NB4 (cell line): ENCODE measurements at regions not wholly inside any gene's neighbourhood (a gene's known extent, or its start where the extent isn't known, plus 50 kb on each side); places are given as distances from the start of the nearest gene placed in this dataset.
A peak's percentile ranks its signal among the peaks of the same experiment; 100 is the strongest.
"Not testable (repeated sequence)": the region's sequence is repeated elsewhere in the genome, so short reads cannot be mapped to it uniquely, and the experiment has no call there.

ENCODE experiments used
- DNase-seq: peaks from one replicate; pipeline ENCODE4 v3.0.0; 2010; ENCODE audit warnings: low read depth
- H3K4me3 ChIP-seq: one replicate; pipeline ENCODE4 v1.5.1; 2011; ENCODE audit warnings: mild to moderate bottlenecking, low read depth, low read length, moderate library complexity
- MYC ChIP-seq: IDR thresholded peaks from 2 replicates; pipeline ENCODE4 v1.6.1; 2011; ENCODE audit warnings: low read depth, low read length
- POLR2A ChIP-seq: IDR thresholded peaks from 2 replicates; pipeline ENCODE4 v1.6.1; 2011; ENCODE audit warnings: mild to moderate bottlenecking; ENCODE audit not compliant: insufficient read length; ENCODE audit errors: extremely low read depth
- TF ChIP-seq, protein P1 (sequence below): IDR thresholded peaks from one replicate; pipeline ENCODE4 v1.5.1; 2012; ENCODE audit warnings: low read depth, low read length
- TF ChIP-seq, protein P2 (sequence below): IDR thresholded peaks from 2 replicates; pipeline ENCODE4 v1.6.1; 2011; ENCODE audit warnings: low read depth, low read length

DNA sequence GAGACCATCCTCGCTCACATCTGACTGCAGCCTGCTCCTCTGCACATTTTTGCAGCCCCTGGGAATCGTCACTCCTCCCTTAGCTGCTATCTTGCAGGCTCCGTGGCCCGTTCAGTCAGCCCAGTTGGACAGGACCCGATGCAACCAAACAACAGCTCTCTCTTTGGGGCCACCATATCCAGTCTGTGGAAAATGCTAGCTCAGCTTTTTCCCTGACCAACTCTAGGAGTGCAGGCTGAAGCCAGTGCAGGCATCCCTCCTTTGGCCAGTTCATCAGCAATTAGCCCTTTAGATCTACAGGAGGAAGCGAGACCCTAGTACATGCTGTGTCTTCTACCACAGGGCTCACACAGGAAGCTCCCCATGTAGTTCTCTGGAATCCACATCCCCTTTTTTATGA, 182.1 kb downstream of the HS3ST3A1 start:
- TF ChIP-seq POLR2A (no peak), MYC (no peak)
- TF ChIP-seq, protein P1, sequence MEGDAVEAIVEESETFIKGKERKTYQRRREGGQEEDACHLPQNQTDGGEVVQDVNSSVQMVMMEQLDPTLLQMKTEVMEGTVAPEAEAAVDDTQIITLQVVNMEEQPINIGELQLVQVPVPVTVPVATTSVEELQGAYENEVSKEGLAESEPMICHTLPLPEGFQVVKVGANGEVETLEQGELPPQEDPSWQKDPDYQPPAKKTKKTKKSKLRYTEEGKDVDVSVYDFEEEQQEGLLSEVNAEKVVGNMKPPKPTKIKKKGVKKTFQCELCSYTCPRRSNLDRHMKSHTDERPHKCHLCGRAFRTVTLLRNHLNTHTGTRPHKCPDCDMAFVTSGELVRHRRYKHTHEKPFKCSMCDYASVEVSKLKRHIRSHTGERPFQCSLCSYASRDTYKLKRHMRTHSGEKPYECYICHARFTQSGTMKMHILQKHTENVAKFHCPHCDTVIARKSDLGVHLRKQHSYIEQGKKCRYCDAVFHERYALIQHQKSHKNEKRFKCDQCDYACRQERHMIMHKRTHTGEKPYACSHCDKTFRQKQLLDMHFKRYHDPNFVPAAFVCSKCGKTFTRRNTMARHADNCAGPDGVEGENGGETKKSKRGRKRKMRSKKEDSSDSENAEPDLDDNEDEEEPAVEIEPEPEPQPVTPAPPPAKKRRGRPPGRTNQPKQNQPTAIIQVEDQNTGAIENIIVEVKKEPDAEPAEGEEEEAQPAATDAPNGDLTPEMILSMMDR, result no peak
- TF ChIP-seq, protein P2, sequence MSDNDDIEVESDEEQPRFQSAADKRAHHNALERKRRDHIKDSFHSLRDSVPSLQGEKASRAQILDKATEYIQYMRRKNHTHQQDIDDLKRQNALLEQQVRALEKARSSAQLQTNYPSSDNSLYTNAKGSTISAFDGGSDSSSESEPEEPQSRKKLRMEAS, result no peak

DNA sequence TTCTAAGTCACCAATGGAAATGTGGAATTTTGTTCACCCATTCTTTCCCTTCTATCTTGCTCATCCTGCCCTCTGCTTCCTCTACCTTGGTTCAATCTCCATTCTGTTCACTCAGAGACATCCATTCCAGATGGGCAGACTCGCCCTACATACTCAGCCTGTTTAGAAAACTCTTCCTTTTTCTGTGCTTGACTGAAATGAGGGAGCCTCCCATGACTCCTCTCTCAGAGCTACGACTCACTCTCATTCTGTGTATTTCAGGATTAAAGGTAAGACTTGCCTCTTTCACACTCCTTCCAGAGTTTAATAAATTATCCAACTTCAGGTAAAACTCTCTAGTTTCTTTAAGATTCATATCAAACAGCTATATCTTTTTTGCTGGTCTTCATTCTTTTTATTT, 182.8 kb downstream of the HS3ST3A1 start:
- TF ChIP-seq POLR2A, result no peak
- TF ChIP-seq, protein P2, result no peak
- DNase-seq, result no peak
- no peak overlapping the region for H3K4me3 ChIP-seq

More for the DNA sequence above, 182.1 kb downstream of the HS3ST3A1 start:
- H3K4me3 ChIP-seq, result no peak overlapping the region
- DNase-seq, result peak; percentile 38

DNA sequence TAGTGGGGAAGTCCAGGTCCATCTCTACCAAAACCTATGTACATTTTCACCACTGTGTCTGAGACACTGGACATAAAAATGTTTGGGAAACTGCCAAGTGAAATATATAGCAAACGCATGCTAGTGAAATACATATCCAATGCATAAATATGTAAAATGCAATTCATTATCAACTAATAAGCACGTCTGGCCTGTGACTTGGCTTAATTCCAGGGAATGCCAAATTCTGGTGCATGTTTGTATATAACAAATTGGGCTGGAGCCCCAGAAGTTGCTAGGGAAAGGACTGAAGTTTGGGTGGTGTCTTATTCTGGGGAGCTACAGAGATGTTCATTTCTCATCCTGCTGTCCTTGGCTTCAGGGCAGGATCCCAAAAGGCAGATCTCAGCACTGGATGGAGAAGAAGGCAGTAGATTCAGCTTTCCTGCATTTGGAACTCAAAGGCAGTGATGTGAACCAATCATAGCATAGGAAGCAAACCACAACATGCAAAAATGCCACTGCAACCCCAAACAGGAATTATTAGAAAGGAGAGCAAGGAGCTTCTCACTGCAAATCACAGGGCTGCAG, 184.3 kb downstream of the HS3ST3A1 start:
- no peak for DNase-seq
- no peak overlapping the region for H3K4me3 ChIP-seq
- TF ChIP-seq, protein P2, result no peak
- no peak for TF ChIP-seq POLR2A
- TF ChIP-seq MYC, result no peak
- TF ChIP-seq, protein P1, result no peak

DNA sequence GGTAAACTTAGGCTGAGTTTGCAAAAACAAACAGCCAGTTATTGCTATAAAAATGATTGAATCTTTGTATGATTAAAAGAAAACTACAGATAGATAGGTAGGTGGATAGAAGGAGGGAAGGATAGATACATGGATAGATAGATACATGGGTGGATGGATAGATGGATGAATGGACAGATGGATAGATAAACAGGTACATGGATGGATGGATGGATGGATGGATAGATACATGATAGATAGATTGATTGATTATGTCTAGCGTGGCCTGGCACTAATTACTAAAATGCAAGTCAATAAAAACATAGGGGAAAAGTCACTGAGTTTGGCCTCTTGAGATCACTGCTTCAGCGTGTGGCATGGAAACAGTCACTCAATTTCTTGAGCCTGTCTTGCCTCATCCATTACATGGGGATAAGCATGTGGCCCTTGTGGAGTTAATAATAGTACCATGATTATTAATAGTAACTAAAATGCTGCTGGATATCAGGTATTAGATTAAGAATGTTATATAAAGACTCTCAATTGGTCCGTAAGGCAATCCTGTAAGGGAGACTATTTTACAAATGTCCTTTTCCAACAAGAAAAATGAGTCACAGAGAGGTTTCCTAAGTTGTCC, 184.9 kb downstream of the HS3ST3A1 start:
- H3K4me3 ChIP-seq, result no peak overlapping the region
- DNase-seq, result no peak
- TF ChIP-seq MYC, result no peak
- TF ChIP-seq, protein P2, result no peak
- TF ChIP-seq, protein P1, result no peak
- no peak for TF ChIP-seq POLR2A

DNA sequence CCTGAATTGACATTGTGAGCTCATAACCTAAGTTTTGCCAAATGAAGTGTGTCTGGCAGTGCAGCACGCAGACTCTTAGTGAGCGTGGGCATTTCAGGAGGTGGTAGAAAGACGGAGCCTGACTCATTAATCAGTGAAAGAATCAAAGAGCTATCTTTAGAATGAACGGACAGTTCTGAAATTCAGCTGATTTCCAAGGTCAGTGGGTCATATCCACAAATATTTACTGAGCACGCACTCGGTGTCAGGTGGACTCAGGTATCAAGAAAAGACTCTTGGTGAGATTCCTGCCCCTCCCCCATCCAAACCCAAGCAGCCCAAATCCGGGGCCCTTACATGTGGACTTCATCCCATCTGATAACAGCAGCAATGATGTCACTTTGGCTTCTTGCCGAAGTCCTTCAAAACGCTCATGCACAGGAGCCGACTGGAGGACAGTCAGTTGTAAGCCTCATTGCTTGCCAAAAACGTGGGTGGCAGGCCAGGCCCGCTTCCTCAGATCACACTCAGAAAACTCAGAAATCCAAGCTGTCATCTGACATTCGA, 185.8 kb downstream of the HS3ST3A1 start:
- H3K4me3 ChIP-seq, result no peak overlapping the region
- DNase-seq, result no peak
- TF ChIP-seq, protein P1, result no peak
- TF ChIP-seq, protein P2, result no peak
- no peak for TF ChIP-seq POLR2A
- TF ChIP-seq MYC, result no peak

DNA sequence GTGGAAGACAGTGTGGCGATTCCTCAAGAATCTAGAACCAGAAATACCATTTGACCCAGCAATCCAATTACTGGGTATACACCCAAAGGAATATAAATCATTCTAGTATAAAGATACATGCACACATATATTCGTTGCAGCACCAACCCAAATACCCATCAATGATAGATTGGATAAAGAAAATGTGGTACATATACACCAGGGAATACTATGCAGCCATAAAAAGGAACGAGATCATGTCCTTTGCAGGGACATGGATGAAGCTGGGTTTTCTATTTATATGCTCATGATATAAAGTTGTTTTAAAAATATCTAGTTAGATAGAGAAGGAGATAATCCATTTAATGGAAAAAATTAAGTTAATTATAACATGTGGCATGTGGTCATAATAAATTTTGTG, 186.5 kb downstream of the HS3ST3A1 start:
- not testable (repeated sequence) for H3K4me3 ChIP-seq, DNase-seq

DNA sequence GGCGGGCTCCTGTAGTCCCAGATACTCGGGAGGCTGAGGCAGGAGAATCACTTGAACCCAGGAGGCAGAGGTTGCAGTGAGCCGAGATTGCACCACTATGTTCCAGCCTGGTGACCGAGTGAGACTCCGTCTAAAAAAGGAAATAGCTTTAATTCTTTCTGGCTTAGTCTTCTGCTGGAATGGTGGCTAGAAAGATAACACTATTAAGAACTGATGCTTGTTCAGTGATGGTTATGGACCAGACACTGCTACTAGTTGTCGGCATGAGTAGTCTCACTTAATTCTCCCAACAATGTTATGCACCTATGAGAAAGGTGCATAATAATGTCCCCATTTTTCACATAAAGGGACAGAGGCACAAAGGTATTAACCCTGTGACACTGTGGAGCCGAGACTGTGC, 188.7 kb downstream of the HS3ST3A1 start:
- DNase-seq, result no peak
- TF ChIP-seq MYC (no peak), POLR2A (no peak)
- TF ChIP-seq, protein P1, result no peak
- TF ChIP-seq, protein P2, result no peak
- no peak overlapping the region for H3K4me3 ChIP-seq
